Uterus (tissue), 2 donors: ENCODE measurements at regions not wholly inside any gene's neighbourhood (a gene's known extent, or its start where the extent isn't known, plus 50 kb on each side); places are given as distances from the start of the nearest gene placed in this dataset.

Source experiments
- POLR2A ChIP-seq, 2 donors: fragments of 450-650 bp; IDR thresholded peaks; one replicate each; pipeline ENCODE4 v1.6.1; 2016; ENCODE audit warnings: antibody characterized with exemption in 2 of 2, mild to moderate bottlenecking in 1 of 2, moderate library complexity in 1 of 2
- TF ChIP-seq, protein P1 (sequence below), 4 experiments: fragments of 200-600 bp in 2 of 4; fragments of 450-650 bp in 2 of 4; sonication (generic) in 2 of 4; IDR thresholded peaks; one replicate each; pipeline ENCODE4 v1.5.1; 2016 to 2019; ENCODE audit warnings: antibody characterized with exemption in 4 of 4, mild to moderate bottlenecking in 2 of 4, moderate library complexity in 1 of 4

DNA sequence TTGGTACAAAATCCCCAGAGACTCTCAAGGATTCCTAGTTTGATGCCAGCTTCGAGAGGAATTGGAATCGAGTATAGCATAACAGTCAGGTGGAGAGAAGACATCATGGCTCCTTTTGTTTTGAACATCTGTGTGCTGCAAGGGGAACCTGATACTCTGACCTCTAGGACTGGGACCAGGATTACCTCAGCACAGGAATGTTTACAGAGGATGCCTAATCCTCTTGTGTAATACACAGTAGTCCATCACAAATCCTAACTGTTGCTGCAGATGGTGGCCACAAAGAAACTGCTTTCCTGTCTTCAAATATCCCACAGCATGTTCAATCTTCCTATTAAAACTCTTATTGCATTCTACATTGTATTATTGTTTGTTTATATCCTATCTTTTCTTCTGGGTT lies 111.8 kb upstream of the PRMT6 start:
- TF ChIP-seq, protein P1, sequence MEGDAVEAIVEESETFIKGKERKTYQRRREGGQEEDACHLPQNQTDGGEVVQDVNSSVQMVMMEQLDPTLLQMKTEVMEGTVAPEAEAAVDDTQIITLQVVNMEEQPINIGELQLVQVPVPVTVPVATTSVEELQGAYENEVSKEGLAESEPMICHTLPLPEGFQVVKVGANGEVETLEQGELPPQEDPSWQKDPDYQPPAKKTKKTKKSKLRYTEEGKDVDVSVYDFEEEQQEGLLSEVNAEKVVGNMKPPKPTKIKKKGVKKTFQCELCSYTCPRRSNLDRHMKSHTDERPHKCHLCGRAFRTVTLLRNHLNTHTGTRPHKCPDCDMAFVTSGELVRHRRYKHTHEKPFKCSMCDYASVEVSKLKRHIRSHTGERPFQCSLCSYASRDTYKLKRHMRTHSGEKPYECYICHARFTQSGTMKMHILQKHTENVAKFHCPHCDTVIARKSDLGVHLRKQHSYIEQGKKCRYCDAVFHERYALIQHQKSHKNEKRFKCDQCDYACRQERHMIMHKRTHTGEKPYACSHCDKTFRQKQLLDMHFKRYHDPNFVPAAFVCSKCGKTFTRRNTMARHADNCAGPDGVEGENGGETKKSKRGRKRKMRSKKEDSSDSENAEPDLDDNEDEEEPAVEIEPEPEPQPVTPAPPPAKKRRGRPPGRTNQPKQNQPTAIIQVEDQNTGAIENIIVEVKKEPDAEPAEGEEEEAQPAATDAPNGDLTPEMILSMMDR (IDR thresholded peaks at IDR 0.05) = no peak
- TF ChIP-seq POLR2A (IDR thresholded peaks at IDR 0.05) = no peak
